Erythroblast (primary cell): ENCODE measurements at regions not wholly inside any gene's neighbourhood (a gene's known extent, or its start where the extent isn't known, plus 50 kb on each side); places are given as distances from the start of the nearest gene placed in this dataset.

ENCODE experiments used
- GATA1 ChIP-seq: IDR thresholded peaks from 2 replicates; pipeline ENCODE4 v1.6.1; 2011; ENCODE audit warnings: low read depth, mild to moderate bottlenecking, control low read depth, low read length, moderate library complexity
- POLR2A ChIP-seq: IDR thresholded peaks from 2 replicates; pipeline ENCODE4 v1.6.1; 2011; ENCODE audit warnings: mild to moderate bottlenecking, low read length

GRCh38 chr9:19690128-19690527, 98.7 kb downstream of the SLC24A2 start:
- TF ChIP-seq POLR2A, result no peak
- TF ChIP-seq GATA1, result no peak
